Right lung (tissue), 2 donors: ENCODE measurements at regions not wholly inside any gene's neighbourhood (a gene's known extent, or its start where the extent isn't known, plus 50 kb on each side); places are given as distances from the start of the nearest gene placed in this dataset.

Experiments used
- DNase-seq, 2 donors: peaks; one replicate each; pipeline ENCODE4 v3.0.0-alpha.2; 2013

GRCh38 chr2:37425408-37425807 is 81.0 kb downstream of the QPCT start:
- DNase-seq: no peak

- no peak for DNase-seq
Observed at GRCh38 chr2:37427241-37427640, 82.8 kb downstream of the QPCT start.

GRCh38 chr2:37436323-37436722 is 91.9 kb downstream of the QPCT start:
- no peak for DNase-seq

- DNase-seq: no peak
Observed at GRCh38 chr2:37439131-37439642, 94.8 kb downstream of the QPCT start.

GRCh38 chr2:37441055-37441454 is 96.6 kb downstream of the QPCT start:
- no peak for DNase-seq

GRCh38 chr2:37443082-37443481 is 98.7 kb downstream of the QPCT start:
- no peak for DNase-seq

- no peak for DNase-seq
Observed at GRCh38 chr2:37447446-37447845, 103.0 kb downstream of the QPCT start.

- DNase-seq: no peak
Observed at GRCh38 chr2:37448342-37449120, 104.1 kb downstream of the QPCT start.

- no peak for DNase-seq
Observed at GRCh38 chr2:37449761-37450296, 105.4 kb downstream of the QPCT start.

GRCh38 chr2:37453027-37453426 is 108.6 kb downstream of the QPCT start:
- no peak for DNase-seq

GRCh38 chr2:37454851-37455762 is 110.7 kb downstream of the QPCT start:
- peak; percentile 45 to 55 for DNase-seq

GRCh38 chr2:37456479-37456878 is 112.0 kb downstream of the QPCT start:
- DNase-seq: no peak

GRCh38 chr2:37457401-37457901 is 113.0 kb downstream of the QPCT start:
- DNase-seq: no peak

- DNase-seq: no peak
Observed at GRCh38 chr2:37458133-37458532, 113.7 kb downstream of the QPCT start.

GRCh38 chr2:37459095-37459981 is 114.9 kb downstream of the QPCT start:
- DNase-seq: no peak

GRCh38 chr2:37460896-37461229 is 116.4 kb downstream of the QPCT start:
- no peak for DNase-seq

- no peak for DNase-seq
Observed at GRCh38 chr2:37464067-37464466, 119.6 kb downstream of the QPCT start.

- DNase-seq: no peak
Observed at GRCh38 chr2:37466533-37467222, 122.2 kb downstream of the QPCT start.

GRCh38 chr2:37468170-37468569 is 123.7 kb downstream of the QPCT start:
- no peak for DNase-seq

- no peak for DNase-seq
Observed at GRCh38 chr2:37469126-37469525, 124.7 kb downstream of the QPCT start.

GRCh38 chr2:37471104-37471503 is 126.7 kb downstream of the QPCT start:
- no peak for DNase-seq
